Activated CD4-positive, alpha-beta T cell treated with anti-CD3 and anti-CD28 coated beads, Interleukin-2, amount 10 ng/mL, durations not matched to agents 24 days and 14 days (primary cell): ENCODE measurements at regions not wholly inside any gene's neighbourhood (a gene's known extent, or its start where the extent isn't known, plus 50 kb on each side); places are given as distances from the start of the nearest gene placed in this dataset.
"Not testable (repeated sequence)": the region's sequence is repeated elsewhere in the genome, so short reads cannot be mapped to it uniquely, and the experiment has no call there.

Experiments used
- DNase-seq: peaks from one replicate; pipeline ENCODE4 v3.0.0; 2022
- H3K27ac Mint-ChIP-seq: one replicate; pipeline ENCODE4 v1.8.0; 2022; ENCODE audit warnings: mild to moderate bottlenecking, mixed read lengths
- H3K27me3 Mint-ChIP-seq: one replicate; pipeline ENCODE4 v1.8.0; 2022; ENCODE audit warnings: mixed read lengths
- H3K36me3 Mint-ChIP-seq: one replicate; pipeline ENCODE4 v1.8.0; 2022; ENCODE audit warnings: low read depth, mild to moderate bottlenecking, mixed read lengths
- H3K4me1 Mint-ChIP-seq: one replicate; pipeline ENCODE4 v1.8.0; 2021; ENCODE audit warnings: mixed read lengths
- H3K4me3 Mint-ChIP-seq: one replicate; pipeline ENCODE4 v1.8.0; 2022; ENCODE audit warnings: mild to moderate bottlenecking, moderate library complexity, mixed read lengths
- H3K9me3 Mint-ChIP-seq: one replicate; pipeline ENCODE4 v1.8.0; 2021; ENCODE audit warnings: mixed read lengths
- intact Hi-C: fragments of 100-400 bp; cut with micrococcal nuclease; formaldehyde crosslinking; loops from one replicate; pipeline ENCODE4 v1.15.1; 2023

DNA sequence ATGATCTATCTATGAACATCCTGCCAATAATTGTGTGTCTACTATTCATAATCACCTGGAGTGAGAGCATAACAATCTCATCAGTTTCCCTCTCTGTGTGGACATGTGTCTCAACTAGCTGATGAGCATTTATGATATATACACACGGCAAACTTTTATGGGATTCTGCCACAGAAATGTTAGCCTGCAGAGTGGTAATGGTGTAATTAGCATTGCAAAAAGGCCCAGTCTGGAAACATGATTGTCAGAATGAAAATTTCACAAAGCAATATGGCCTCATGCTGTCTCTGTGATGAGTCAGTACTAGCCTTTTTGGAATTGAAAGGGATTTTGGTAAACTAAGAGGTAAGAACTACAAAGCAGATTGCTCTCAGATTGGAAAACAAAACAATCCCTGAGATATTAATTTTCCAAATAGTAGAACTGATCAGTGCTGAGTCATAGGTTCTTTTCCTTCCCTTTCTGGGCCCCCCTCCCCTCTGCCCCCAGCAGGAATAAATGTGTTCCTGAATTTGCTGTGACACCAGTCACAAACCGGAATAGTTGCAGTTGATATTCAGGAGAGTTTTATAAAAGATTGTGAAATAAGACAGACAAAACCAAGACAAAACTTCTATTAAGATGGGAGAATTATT is 189.2 kb downstream of the OSR1 start:
- Mint-ChIP-seq H3K36me3 (no peaks in the 10 kb centered on the region), H3K9me3 (no peaks in the 10 kb centered on the region), H3K4me3 (no peak overlapping the region), H3K27me3 (no peaks in the 10 kb centered on the region), H3K27ac (no peak overlapping the region), H3K4me1 (no peaks in the 10 kb centered on the region)
- intact Hi-C loops = no loop called here
- DNase-seq = no peak

DNA sequence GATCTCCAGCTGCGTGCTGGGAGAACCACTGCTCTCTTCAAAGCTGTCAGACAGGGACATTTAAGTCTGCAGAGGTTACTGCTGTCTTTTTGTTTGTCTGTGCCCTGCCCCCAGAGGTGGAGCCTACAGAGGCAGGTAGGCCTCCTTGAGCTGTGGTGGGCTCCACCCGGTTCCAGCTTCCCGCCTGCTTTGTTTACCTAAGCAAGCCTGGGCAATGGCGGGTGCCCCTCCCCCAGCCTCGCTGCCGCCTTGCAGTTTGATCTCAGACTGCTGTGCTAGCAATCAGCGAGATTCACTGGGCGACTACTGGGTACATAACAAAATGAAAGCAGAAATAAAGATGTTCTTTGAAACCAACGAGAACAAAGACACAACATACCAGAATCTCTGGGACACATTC is 194.3 kb downstream of the OSR1 start:
- intact Hi-C loops, DNase-seq, H3K4me3 Mint-ChIP-seq, H3K9me3 Mint-ChIP-seq, H3K4me1 Mint-ChIP-seq, H3K27ac Mint-ChIP-seq, H3K36me3 Mint-ChIP-seq, H3K27me3 Mint-ChIP-seq: not testable (repeated sequence)

DNA sequence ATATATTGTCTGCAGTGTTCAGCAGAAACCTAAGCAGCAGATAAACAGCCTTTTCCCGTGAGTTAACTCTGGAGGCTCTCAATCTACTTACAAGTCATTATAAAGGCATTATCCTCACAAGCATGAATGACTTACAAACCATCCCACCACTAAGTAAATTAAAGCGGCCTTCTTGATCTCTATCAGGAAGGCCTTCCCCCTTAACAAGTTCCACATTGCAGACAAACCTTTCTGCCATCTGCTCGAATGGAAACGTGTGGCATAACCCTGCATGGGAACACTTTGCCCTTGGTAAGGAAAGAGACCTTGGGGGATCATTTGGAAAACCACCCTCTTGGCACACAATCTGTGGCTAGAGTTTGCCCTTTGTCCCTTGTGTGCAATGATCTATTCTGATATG is 199.5 kb downstream of the OSR1 start:
- no peaks in the 10 kb centered on the region for H3K4me1 Mint-ChIP-seq
- no peaks in the 10 kb centered on the region for H3K9me3 Mint-ChIP-seq
- no peaks in the 10 kb centered on the region for H3K36me3 Mint-ChIP-seq
- H3K27ac Mint-ChIP-seq = no peak overlapping the region
- intact Hi-C loops = no loop called here
- H3K27me3 Mint-ChIP-seq = no peaks in the 10 kb centered on the region
- no peak for DNase-seq
- no peak overlapping the region for H3K4me3 Mint-ChIP-seq

DNA sequence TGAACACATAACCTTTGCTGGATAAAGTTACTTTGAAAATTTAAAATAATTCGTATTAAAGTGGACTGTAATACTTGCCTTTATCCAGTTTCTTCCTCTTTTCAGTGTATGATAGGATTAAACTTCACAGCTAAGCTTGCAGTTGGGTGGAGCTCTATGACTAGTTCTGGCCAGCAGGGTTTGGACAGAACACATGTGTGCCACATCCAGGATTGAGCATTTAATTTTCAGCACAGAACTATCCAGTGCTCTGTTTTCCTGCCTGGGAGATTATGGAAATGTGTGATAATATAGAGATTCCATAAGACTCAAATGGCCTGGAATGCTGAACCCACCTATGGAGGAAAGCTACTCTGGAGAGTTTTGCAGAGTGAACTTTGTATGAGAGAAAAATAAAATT is 200.2 kb downstream of the OSR1 start:
- H3K27ac Mint-ChIP-seq = no peak overlapping the region
- intact Hi-C loops = no loop called here
- H3K4me3 Mint-ChIP-seq = no peak overlapping the region
- DNase-seq = no peak
- no peaks in the 10 kb centered on the region for H3K36me3 Mint-ChIP-seq
- no peaks in the 10 kb centered on the region for H3K27me3 Mint-ChIP-seq
- no peaks in the 10 kb centered on the region for H3K4me1 Mint-ChIP-seq
- H3K9me3 Mint-ChIP-seq = no peaks in the 10 kb centered on the region

DNA sequence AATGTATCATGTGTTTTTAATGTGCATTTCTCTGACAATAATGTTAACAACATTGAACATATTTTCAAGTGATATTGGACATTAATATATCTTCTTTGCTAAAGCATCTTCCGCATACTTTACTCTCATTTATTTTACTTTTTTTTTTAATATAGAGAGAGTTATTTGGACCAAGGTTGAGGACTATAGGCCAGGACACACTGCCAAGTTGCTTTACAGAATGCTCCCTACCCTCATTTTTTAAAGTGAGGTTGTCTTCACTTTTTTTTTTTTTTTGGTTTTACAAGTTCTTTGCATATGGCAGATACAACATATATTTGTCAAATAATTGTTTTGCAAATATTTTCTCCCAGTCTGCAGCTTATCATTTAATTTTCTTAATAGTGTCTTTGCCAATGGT is 201.8 kb downstream of the OSR1 start:
- Mint-ChIP-seq H3K27ac (no peak overlapping the region), H3K27me3 (no peaks in the 10 kb centered on the region), H3K9me3 (peaks cover 5% of the 10 kb centered on the region), H3K4me1 (no peaks in the 10 kb centered on the region), H3K4me3 (no peak overlapping the region), H3K36me3 (no peaks in the 10 kb centered on the region)
- intact Hi-C loops = no loop called here
- no peak for DNase-seq

DNA sequence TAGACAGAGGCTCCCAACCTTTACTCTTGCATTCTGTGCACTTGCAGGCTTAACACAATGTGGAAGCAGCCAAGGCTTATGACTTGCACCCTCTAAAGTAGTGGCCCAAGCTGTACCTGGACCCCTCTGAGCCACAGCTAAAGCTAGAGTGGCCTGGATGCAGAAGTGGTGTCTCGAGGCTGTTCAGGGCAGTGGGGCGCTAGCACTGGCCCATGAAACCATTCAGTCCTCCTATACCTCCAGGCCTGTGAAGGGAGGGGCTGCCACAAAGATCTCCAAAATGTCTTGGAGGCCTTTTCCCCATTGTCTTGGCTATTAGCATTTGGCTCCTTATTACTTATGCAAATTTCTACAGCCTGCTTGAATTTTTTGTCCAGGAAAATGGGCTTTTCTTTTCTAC is 207.7 kb downstream of the OSR1 start:
- no peak for DNase-seq
- H3K4me1 Mint-ChIP-seq = no peaks in the 10 kb centered on the region
- no peak overlapping the region for H3K4me3 Mint-ChIP-seq
- no peak overlapping the region for H3K27ac Mint-ChIP-seq
- H3K27me3 Mint-ChIP-seq = peaks cover 2% of the 10 kb centered on the region
- no peaks in the 10 kb centered on the region for H3K36me3 Mint-ChIP-seq
- intact Hi-C loops = no loop called here
- H3K9me3 Mint-ChIP-seq = peaks cover 8% of the 10 kb centered on the region

DNA sequence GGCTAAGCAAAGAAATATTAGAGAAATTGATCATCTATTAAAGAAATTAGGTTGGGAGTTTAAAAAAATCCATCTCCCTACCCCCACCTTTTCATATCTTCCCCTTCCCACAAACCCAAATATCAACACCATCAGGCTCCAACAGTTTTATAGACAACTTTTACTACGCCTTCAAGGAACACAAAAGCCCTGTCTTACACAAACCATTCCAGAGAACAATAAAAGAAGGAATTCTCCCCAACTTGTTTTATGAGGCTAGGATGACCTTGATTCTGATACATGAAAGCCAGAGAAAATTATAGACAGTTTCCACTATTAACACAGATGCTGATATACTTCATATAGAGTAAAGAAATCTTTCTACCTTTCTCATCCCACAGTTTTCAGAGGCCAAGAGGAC is 211.6 kb downstream of the OSR1 start:
- Mint-ChIP-seq H3K27ac (no peak overlapping the region), H3K4me1 (no peaks in the 10 kb centered on the region), H3K9me3 (peaks cover 5% of the 10 kb centered on the region), H3K4me3 (no peak overlapping the region), H3K36me3 (no peaks in the 10 kb centered on the region), H3K27me3 (peaks cover 2% of the 10 kb centered on the region)
- DNase-seq = no peak
- intact Hi-C loops = no loop called here

DNA sequence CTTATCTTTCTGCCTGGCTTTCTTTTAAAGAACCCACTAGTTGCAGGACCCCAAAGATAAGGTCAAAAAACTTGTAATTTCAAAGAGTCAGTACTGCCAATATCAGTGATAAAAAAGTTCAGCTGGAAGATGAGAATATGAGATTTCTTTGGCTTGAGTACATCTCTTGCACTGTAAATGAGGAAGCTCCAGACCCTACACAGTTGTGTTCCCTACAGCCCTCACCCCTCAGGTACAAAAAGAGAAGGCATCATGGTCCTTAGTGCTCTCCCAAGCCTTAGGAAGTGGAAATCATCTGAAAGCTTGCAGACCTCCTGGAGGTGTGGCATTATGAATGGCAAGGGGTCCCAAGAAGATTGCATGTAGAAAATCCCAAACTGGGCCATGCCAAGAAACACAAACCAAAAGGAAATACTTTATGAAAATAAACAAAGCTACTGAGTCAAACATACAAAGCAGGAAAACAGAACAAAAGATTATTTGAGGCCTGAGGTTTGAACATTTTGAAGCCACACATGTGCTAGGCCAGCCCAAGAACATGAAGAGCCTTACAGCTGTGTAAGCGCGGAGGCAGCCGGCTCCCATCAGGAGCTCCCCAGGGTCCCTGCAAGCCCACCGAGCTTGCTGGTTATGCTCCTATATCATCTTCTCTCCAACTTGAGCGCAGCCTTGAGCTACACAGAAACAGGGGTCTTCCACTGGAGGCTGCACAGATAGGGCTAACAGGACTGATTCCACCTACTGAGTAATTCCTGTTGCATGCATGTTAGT is 217.0 kb downstream of the OSR1 start:
- DNase-seq = no peak
- Mint-ChIP-seq H3K27me3 (no peaks in the 10 kb centered on the region), H3K9me3 (no peaks in the 10 kb centered on the region), H3K4me3 (no peak overlapping the region), H3K27ac (no peak overlapping the region), H3K4me1 (no peaks in the 10 kb centered on the region), H3K36me3 (no peaks in the 10 kb centered on the region)
- intact Hi-C loops = no loop called here

DNA sequence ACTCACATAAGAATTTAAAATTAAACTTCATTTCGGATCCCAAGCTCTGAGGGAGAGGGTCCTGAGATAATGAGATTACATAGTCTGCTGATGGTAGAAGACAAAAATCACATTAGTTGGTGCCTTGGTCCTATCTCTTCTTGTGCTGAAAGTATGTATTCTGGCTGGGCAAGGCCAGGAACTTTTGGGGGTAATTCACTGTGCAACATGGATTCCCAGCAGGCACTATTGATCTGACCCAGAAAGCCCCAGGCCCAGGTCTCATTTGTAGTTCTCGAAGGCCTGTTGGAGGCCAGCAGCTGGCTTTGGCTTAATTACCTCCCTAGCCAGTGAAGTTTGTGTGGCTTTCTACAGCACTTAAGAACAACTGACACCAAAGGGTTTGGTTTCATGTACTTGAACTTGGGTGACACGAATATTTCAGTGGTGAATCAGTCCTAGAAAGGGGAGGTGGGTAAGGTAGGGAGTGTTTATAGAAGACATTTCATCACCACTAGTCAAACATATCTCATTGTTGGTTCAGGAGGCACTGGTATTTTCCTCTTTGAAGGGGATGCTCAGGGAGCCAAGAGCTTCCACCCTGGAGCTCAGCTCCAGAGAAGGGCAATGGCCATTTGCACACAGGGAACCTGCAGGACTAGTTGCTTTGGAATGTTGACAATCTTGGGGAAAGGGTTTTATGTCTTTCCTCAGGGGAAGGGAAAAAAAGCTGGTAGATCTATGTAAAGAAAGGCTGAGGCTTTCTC is 217.8 kb downstream of the OSR1 start:
- DNase-seq = no peak
- Mint-ChIP-seq H3K4me3 (no peak overlapping the region), H3K36me3 (no peaks in the 10 kb centered on the region), H3K4me1 (no peaks in the 10 kb centered on the region), H3K27ac (no peak overlapping the region), H3K27me3 (no peaks in the 10 kb centered on the region), H3K9me3 (no peaks in the 10 kb centered on the region)
- intact Hi-C loops = no loop called here

DNA sequence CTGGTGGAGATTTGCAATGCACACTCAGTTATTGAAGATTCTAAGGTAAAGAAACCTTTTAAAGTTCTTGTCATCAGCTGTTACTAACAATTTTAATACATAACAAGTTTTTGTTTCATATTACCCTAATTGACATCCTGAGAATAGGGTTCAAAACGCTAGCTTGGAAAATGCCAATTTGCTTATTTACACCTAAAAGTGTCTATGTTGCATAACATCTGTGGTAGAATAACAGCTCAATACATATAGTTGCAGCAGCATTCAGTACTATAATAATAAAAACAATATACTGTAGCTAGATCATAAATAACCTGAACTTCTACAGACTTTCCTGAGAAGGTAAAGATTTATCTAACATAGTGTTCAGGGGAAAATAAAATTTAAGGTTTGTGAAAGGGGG is 219.0 kb downstream of the OSR1 start:
- Mint-ChIP-seq H3K36me3 (no peaks in the 10 kb centered on the region), H3K27me3 (no peaks in the 10 kb centered on the region), H3K4me3 (no peak overlapping the region), H3K27ac (no peak overlapping the region), H3K4me1 (no peaks in the 10 kb centered on the region), H3K9me3 (no peaks in the 10 kb centered on the region)
- intact Hi-C loops = no loop called here
- DNase-seq = no peak

DNA sequence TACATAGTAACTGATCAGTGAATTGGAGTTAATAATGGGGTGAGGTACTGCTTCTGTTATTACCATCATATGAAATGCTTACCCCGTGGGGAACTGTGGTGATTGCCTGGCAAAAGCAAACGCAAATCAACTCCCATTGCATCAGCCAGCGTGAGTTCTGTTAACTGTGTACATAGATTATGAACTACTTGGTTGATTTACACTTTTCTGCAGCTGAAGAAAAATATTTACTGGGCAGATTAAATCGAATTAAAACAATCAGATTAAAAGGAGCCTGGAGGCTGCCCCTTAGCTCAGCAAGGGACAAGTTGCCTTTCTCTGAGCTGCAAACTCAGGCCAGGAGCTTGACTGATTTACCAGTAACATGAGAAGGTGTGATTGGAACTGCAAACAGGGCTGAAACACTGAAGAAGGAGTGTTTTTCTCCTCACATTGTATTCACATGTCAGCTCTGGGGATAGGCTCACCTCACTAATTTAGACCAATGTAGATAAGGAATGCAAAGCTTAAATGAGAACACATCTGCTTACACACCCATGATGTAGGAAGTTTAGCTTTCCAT is 220.1 kb downstream of the OSR1 start:
- no peaks in the 10 kb centered on the region for H3K36me3 Mint-ChIP-seq
- intact Hi-C loops = no loop called here
- H3K4me3 Mint-ChIP-seq = no peak overlapping the region
- H3K4me1 Mint-ChIP-seq = no peaks in the 10 kb centered on the region
- no peak for DNase-seq
- H3K27me3 Mint-ChIP-seq = no peaks in the 10 kb centered on the region
- H3K27ac Mint-ChIP-seq = no peak overlapping the region
- H3K9me3 Mint-ChIP-seq = no peaks in the 10 kb centered on the region

DNA sequence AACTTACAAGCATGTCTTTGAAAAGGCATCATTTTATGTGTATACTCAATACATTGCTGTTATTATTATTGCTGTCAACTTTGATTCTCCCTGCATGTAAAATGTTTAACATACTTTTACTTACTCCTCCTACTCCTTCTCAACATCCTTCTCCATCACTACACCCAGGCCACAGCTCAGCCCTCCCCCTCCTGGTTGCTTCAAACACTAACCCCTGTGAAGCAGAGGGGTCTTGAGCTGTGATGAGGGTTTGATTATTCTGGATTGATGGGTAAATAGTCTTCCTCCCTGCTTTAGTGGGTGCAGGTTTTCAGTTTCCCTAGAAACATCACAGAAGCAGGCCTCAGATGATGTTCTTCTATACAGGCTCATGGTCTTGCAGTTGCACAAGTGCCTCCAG is 221.0 kb downstream of the OSR1 start:
- intact Hi-C loops = no loop called here
- Mint-ChIP-seq H3K27ac (no peak overlapping the region), H3K36me3 (no peaks in the 10 kb centered on the region), H3K27me3 (no peaks in the 10 kb centered on the region), H3K9me3 (no peaks in the 10 kb centered on the region), H3K4me3 (no peak overlapping the region), H3K4me1 (no peaks in the 10 kb centered on the region)
- no peak for DNase-seq

DNA sequence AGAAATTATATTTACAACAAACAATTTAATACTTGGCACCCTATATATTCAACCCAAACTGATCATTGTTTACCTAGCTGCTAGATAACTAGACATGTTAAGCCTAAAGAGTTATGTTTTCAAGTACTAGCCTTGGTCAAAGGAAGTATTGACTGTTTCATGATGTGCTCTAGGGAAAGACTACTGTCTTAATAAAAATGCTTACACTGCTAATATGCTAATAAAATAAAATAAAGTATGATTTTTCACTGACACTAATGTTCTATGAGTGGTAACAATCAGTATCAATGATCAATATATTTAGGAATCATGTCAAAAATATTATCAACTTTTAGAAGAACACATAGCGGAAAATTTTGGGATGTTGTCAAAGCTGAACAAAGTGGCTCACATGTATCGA is 225.5 kb downstream of the OSR1 start:
- H3K4me1 Mint-ChIP-seq = peaks cover 4% of the 10 kb centered on the region
- no peak overlapping the region for H3K27ac Mint-ChIP-seq
- no peaks in the 10 kb centered on the region for H3K36me3 Mint-ChIP-seq
- H3K27me3 Mint-ChIP-seq = no peaks in the 10 kb centered on the region
- DNase-seq = no peak
- H3K4me3 Mint-ChIP-seq = no peak overlapping the region
- H3K9me3 Mint-ChIP-seq = no peaks in the 10 kb centered on the region
- intact Hi-C loops = no loop called here

DNA sequence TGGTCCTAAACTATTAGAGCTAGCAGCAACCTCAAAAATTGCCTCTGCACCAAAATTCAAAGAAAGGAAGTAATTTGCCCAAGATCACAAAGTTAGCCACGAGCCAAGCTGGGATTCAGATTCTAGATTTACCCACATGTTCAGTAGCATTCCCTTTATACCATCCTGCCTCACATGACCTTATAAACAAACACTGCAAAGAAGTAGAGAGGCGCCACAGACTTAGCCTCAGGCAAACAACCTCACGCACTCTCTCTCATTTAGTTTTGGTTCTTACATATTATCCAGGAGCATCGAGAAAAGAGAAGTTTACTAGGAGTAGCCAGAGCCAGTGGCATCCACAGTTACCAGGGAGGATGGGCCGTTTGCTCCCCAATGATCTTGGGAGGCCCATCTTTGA is 226.6 kb downstream of the OSR1 start:
- peaks cover 4% of the 10 kb centered on the region for H3K4me1 Mint-ChIP-seq
- H3K27ac Mint-ChIP-seq = no peak overlapping the region
- intact Hi-C loops = no loop called here
- no peak overlapping the region for H3K4me3 Mint-ChIP-seq
- H3K9me3 Mint-ChIP-seq = no peaks in the 10 kb centered on the region
- H3K36me3 Mint-ChIP-seq = no peaks in the 10 kb centered on the region
- no peak for DNase-seq
- no peaks in the 10 kb centered on the region for H3K27me3 Mint-ChIP-seq
